Neural cell (in vitro differentiated cells): ENCODE measurements at regions not wholly inside any gene's neighbourhood (a gene's known extent, or its start where the extent isn't known, plus 50 kb on each side); places are given as distances from the start of the nearest gene placed in this dataset.

Experiments
- H2AFZ ChIP-seq: fragments of 200-600, 300-800 bp; sonication (generic), shearing (Covaris generic); 2 replicates; pipeline ENCODE4 v1.6.0; 2014; ENCODE audit warnings: low read depth, mild to moderate bottlenecking, antibody characterized with exemption, low read length, moderate library complexity
- H3F3A ChIP-seq: fragments of 200-600 bp; shearing (Covaris generic); 2 replicates; pipeline ENCODE4 v1.6.1; 2016; ENCODE audit warnings: mild to moderate bottlenecking, moderate library complexity, mixed read lengths, antibody characterized with exemption, low read length; ENCODE audit not compliant: insufficient read depth, poor library complexity, severe bottlenecking
- H3K27ac ChIP-seq: fragments of 200-600, 300-800 bp; sonication (generic), shearing (Covaris generic); 2 replicates; pipeline ENCODE4 v1.5.1; 2014; ENCODE audit warnings: mild to moderate bottlenecking, low read length, moderate library complexity
- H3K27me3 ChIP-seq: fragments of 300-800, 200-600 bp; sonication (generic), shearing (Covaris generic); 2 replicates; pipeline ENCODE4 v1.6.0; 2014; ENCODE audit warnings: mild to moderate bottlenecking, low read depth, low read length, moderate library complexity; ENCODE audit not compliant: insufficient read depth
- H3K36me3 ChIP-seq: fragments of 300-800, 200-600 bp; sonication (generic), shearing (Covaris generic); 2 replicates; pipeline ENCODE4 v1.5.1; 2014; ENCODE audit warnings: mild to moderate bottlenecking, antibody characterized with exemption, low read length, moderate library complexity; ENCODE audit not compliant: insufficient read depth
- H3K4me2 ChIP-seq: fragments of 300-800, 200-600 bp; sonication (generic), shearing (Covaris generic); 2 replicates; pipeline ENCODE4 v1.6.0; 2014; ENCODE audit warnings: mild to moderate bottlenecking, low read length
- H3K4me3 ChIP-seq: fragments of 300-800, 200-600 bp; sonication (generic), shearing (Covaris generic); 2 replicates; pipeline ENCODE4 v1.5.1; 2014; ENCODE audit warnings: mild to moderate bottlenecking, low read length, moderate library complexity
- H3K79me2 ChIP-seq: fragments of 200-600 bp; shearing (Covaris generic); replicated peaks from 2 replicates; pipeline ENCODE4 v1.6.0; 2014; ENCODE audit warnings: mild to moderate bottlenecking, low read length, moderate library complexity; ENCODE audit not compliant: insufficient read depth
- H3K9ac ChIP-seq: fragments of 300-800, 200-600 bp; sonication (generic), shearing (Covaris generic); 2 replicates; pipeline ENCODE4 v1.6.1; 2016; ENCODE audit warnings: mild to moderate bottlenecking, low read length, mixed read lengths
- H3K9me2 ChIP-seq: fragments of 200-600 bp; shearing (Covaris generic); 2 replicates; pipeline ENCODE4 v1.6.1; 2016; ENCODE audit warnings: mild to moderate bottlenecking, low read length, mixed read lengths; ENCODE audit not compliant: insufficient read depth
- H3K9me3 ChIP-seq: fragments of 200-600, 300-800 bp; sonication (generic), shearing (Covaris generic); 2 replicates; pipeline ENCODE4 v1.6.1; 2016; ENCODE audit warnings: mild to moderate bottlenecking, mixed run types, low read length, moderate library complexity, mixed read lengths
- H4K20me1 ChIP-seq: fragments of 200-600 bp; shearing (Covaris generic); 2 replicates; pipeline ENCODE4 v1.6.1; 2016; ENCODE audit warnings: mild to moderate bottlenecking, mixed run types; ENCODE audit not compliant: insufficient read depth
- EP300 ChIP-seq: fragments of 450-650 bp; conservative IDR thresholded peaks from 2 replicates; pipeline ENCODE4 v1.6.1; 2014; ENCODE audit warnings: antibody characterized with exemption, mild to moderate bottlenecking, moderate library complexity; ENCODE audit not compliant: poor library complexity, severe bottlenecking
- EZH2 ChIP-seq: fragments of 200-600, 300-800 bp; shearing (Covaris generic), sonication (generic); IDR thresholded peaks from 2 replicates; pipeline ENCODE4 v1.6.1; 2014; ENCODE audit warnings: antibody characterized with exemption, low read length, borderline replicate concordance, mild to moderate bottlenecking; ENCODE audit not compliant: insufficient read depth, poor library complexity, severe bottlenecking
- MXI1 ChIP-seq: fragments of 450-650 bp; conservative IDR thresholded peaks from 2 replicates; pipeline ENCODE4 v1.6.1; 2014; ENCODE audit warnings: antibody characterized with exemption, mild to moderate bottlenecking; ENCODE audit not compliant: poor library complexity, severe bottlenecking
- POLR2AphosphoS5 ChIP-seq: IDR thresholded peaks from 2 replicates; pipeline ENCODE4 v1.6.1; 2012
- RAD21 ChIP-seq: fragments of 450-650 bp; conservative IDR thresholded peaks from 2 replicates; pipeline ENCODE4 v1.6.1; 2014; ENCODE audit warnings: antibody characterized with exemption, mild to moderate bottlenecking, moderate library complexity
- SMC3 ChIP-seq: fragments of 450-650 bp; conservative IDR thresholded peaks from 2 replicates; pipeline ENCODE4 v1.6.1; 2014; ENCODE audit warnings: antibody characterized with exemption, mild to moderate bottlenecking, moderate library complexity; ENCODE audit not compliant: poor library complexity
- TAF1 ChIP-seq: IDR thresholded peaks from 2 replicates; pipeline ENCODE4 v1.6.1; 2012; ENCODE audit warnings: low read depth
- TF ChIP-seq, protein P1 (sequence below): IDR thresholded peaks from 2 replicates; pipeline ENCODE4 v1.6.1; 2012; ENCODE audit warnings: borderline replicate concordance
- TF ChIP-seq, protein P2 (sequence below): fragments of 450-650 bp; IDR thresholded peaks from 2 replicates; pipeline ENCODE4 v1.5.1; 2014; ENCODE audit warnings: antibody characterized with exemption, mild to moderate bottlenecking, moderate library complexity; ENCODE audit not compliant: poor library complexity, severe bottlenecking

DNA sequence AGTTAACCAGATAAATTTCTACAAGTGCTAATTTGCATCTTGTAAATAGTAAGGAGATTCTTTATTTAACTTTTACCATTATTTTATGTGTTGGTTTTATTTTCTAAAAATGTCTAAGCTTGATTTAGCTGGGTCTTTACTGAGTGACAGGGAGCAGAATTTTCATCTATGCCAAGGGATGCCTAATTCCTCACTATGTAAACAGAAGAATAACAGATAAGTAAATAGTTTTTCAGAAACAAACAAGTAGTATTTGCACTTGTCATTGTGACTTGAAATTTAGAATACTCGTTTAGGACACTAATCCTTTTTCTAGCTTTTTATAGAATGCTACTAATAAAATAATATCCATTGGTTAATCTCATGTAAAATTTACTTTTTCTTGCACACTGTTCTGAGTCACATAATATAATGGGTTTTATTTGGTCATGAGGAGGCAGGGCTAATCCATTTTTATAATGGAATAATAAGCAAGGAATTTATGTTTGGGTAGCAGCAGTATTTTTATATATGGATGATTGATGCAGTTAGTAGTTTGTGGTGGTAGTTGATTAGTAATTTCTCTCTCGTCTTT is 746.5 kb downstream of the SLC6A15 start:
- no peak overlapping the region for H3K4me2 ChIP-seq
- no peaks in the 10 kb centered on the region for H3K27me3 ChIP-seq
- H4K20me1 ChIP-seq, result no peaks in the 10 kb centered on the region
- H3K36me3 ChIP-seq, result no peaks in the 10 kb centered on the region
- H3K4me3 ChIP-seq, result no peak overlapping the region
- no peak overlapping the region for H2AFZ ChIP-seq
- H3K79me2 ChIP-seq, result no peaks in the 10 kb centered on the region
- no peaks in the 10 kb centered on the region for H3K9me3 ChIP-seq
- H3F3A ChIP-seq, result no peaks in the 10 kb centered on the region
- H3K27ac ChIP-seq, result no peak overlapping the region
- TF ChIP-seq SMC3 (no peak), EZH2 (no peak), RAD21 (no peak), TAF1 (no peak), MXI1 (no peak), EP300 (no peak), POLR2AphosphoS5 (no peak)
- TF ChIP-seq, protein P1, sequence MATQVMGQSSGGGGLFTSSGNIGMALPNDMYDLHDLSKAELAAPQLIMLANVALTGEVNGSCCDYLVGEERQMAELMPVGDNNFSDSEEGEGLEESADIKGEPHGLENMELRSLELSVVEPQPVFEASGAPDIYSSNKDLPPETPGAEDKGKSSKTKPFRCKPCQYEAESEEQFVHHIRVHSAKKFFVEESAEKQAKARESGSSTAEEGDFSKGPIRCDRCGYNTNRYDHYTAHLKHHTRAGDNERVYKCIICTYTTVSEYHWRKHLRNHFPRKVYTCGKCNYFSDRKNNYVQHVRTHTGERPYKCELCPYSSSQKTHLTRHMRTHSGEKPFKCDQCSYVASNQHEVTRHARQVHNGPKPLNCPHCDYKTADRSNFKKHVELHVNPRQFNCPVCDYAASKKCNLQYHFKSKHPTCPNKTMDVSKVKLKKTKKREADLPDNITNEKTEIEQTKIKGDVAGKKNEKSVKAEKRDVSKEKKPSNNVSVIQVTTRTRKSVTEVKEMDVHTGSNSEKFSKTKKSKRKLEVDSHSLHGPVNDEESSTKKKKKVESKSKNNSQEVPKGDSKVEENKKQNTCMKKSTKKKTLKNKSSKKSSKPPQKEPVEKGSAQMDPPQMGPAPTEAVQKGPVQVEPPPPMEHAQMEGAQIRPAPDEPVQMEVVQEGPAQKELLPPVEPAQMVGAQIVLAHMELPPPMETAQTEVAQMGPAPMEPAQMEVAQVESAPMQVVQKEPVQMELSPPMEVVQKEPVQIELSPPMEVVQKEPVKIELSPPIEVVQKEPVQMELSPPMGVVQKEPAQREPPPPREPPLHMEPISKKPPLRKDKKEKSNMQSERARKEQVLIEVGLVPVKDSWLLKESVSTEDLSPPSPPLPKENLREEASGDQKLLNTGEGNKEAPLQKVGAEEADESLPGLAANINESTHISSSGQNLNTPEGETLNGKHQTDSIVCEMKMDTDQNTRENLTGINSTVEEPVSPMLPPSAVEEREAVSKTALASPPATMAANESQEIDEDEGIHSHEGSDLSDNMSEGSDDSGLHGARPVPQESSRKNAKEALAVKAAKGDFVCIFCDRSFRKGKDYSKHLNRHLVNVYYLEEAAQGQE, result no peak
- TF ChIP-seq, protein P2, sequence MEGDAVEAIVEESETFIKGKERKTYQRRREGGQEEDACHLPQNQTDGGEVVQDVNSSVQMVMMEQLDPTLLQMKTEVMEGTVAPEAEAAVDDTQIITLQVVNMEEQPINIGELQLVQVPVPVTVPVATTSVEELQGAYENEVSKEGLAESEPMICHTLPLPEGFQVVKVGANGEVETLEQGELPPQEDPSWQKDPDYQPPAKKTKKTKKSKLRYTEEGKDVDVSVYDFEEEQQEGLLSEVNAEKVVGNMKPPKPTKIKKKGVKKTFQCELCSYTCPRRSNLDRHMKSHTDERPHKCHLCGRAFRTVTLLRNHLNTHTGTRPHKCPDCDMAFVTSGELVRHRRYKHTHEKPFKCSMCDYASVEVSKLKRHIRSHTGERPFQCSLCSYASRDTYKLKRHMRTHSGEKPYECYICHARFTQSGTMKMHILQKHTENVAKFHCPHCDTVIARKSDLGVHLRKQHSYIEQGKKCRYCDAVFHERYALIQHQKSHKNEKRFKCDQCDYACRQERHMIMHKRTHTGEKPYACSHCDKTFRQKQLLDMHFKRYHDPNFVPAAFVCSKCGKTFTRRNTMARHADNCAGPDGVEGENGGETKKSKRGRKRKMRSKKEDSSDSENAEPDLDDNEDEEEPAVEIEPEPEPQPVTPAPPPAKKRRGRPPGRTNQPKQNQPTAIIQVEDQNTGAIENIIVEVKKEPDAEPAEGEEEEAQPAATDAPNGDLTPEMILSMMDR, result no peak
- H3K9me2 ChIP-seq, result no peaks in the 10 kb centered on the region
- no peak overlapping the region for H3K9ac ChIP-seq

DNA sequence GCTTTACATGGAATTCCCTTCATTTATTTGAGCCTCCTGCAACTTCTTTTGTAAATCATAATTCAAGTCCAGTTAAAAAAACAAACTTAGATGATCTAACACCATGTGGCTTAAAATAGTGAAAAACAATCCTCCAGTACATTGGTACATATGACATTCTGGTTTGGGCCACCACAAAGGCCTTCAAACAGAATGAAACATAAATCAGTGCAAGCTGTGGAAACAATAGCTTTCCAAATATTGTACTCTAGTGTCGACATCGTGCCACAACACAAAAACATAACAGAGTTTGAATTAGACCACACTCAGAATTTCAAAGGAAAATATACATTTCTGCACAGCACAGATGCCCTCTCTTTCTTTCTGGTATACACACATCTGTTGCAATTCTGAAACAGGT is 751.3 kb downstream of the SLC6A15 start:
- Histone ChIP-seq H3K4me2 (no peak overlapping the region), H3K79me2 (no peaks in the 10 kb centered on the region), H3K9me2 (no peaks in the 10 kb centered on the region), H3K9ac (no peak overlapping the region), H3K9me3 (no peaks in the 10 kb centered on the region), H3K36me3 (no peaks in the 10 kb centered on the region), H3K4me3 (no peak overlapping the region), H3K27ac (no peak overlapping the region), H3K27me3 (no peaks in the 10 kb centered on the region), H2AFZ (no peak overlapping the region), H3F3A (no peaks in the 10 kb centered on the region), H4K20me1 (no peaks in the 10 kb centered on the region)
- no peak for TF ChIP-seq POLR2AphosphoS5
- TF ChIP-seq TAF1, result no peak
- no peak for TF ChIP-seq RAD21
- TF ChIP-seq, protein P2, result no peak
- TF ChIP-seq SMC3, result no peak
- TF ChIP-seq MXI1, result no peak
- TF ChIP-seq EP300, result no peak
- TF ChIP-seq, protein P1, result no peak
- no peak for TF ChIP-seq EZH2
